Mucosa of rectum (tissue), 2 donors: ENCODE measurements at regions not wholly inside any gene's neighbourhood (a gene's known extent, or its start where the extent isn't known, plus 50 kb on each side); places are given as distances from the start of the nearest gene placed in this dataset.

ENCODE experiments used
- H3K27ac ChIP-seq, 2 donors: one replicate each; pipeline ENCODE4 v1.7.0; 2013; ENCODE audit warnings: inconsistent platforms in 2 of 2, low read depth in 2 of 2, low read length in 2 of 2
- H3K27me3 ChIP-seq, 2 donors: one replicate each; pipeline ENCODE4 v1.7.0; 2013; ENCODE audit warnings: low read length in 2 of 2; ENCODE audit not compliant: control insufficient read depth in 2 of 2, insufficient read depth in 2 of 2
- H3K36me3 ChIP-seq, 2 donors: one replicate each; pipeline ENCODE4 v1.7.0; 2013; ENCODE audit warnings: low read length in 2 of 2; ENCODE audit not compliant: control insufficient read depth in 2 of 2, insufficient read depth in 2 of 2
- H3K4me1 ChIP-seq, 2 donors: one replicate each; pipeline ENCODE4 v1.7.0; 2013; ENCODE audit warnings: low read length in 2 of 2, mild to moderate bottlenecking in 1 of 2; ENCODE audit not compliant: control insufficient read depth in 2 of 2, insufficient read depth in 2 of 2
- H3K4me3 ChIP-seq, 2 donors: one replicate each; pipeline ENCODE4 v1.7.0; 2013; ENCODE audit warnings: low read length in 2 of 2
- H3K9ac ChIP-seq, 2 donors: one replicate each; pipeline ENCODE4 v1.7.0; 2013; ENCODE audit warnings: low read length in 2 of 2, low read depth in 1 of 2, mild to moderate bottlenecking in 1 of 2
- H3K9me3 ChIP-seq, 2 donors: one replicate each; pipeline ENCODE4 v1.7.0; 2013; ENCODE audit warnings: low read length in 2 of 2; ENCODE audit not compliant: control insufficient read depth in 2 of 2
- donor health status: healthy.
- donor health status: Normal muscosa, but diverticular disease.

DNA sequence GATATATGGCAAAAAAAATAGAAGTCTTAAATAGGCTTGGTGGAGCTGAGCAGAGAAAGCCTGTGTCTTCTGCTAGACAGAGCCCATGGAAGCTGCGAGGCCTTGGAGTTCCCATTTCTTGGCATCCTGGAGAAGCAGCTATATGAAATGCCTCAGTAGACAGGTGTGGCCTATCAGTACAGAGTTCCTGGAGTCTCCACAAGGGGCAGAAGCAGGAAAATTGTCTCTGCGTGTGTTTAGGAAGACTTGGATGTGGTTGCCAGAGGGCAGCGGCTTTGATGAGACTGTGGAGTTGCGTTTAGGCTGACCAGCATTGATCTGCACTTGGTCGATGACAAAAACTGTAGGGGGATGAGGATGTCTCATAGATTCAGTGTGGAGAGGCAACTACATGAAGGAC lies 334.5 kb upstream of the SEL1L start:
- no peak overlapping the region for H3K27ac ChIP-seq
- H3K9ac ChIP-seq, result no peak overlapping the region
- no peaks in the 10 kb centered on the region for H3K9me3 ChIP-seq
- no peaks in the 10 kb centered on the region for H3K4me1 ChIP-seq
- H3K27me3 ChIP-seq, result no peaks in the 10 kb centered on the region
- no peaks in the 10 kb centered on the region for H3K36me3 ChIP-seq
- H3K4me3 ChIP-seq, result no peak overlapping the region

GRCh38 chr14:81871706-81872105 lies 338.1 kb upstream of the SEL1L start:
- no peak overlapping the region for H3K4me3 ChIP-seq
- H3K27me3 ChIP-seq, result no peaks in the 10 kb centered on the region
- H3K27ac ChIP-seq, result no peak overlapping the region
- H3K4me1 ChIP-seq, result no peaks in the 10 kb centered on the region
- H3K9ac ChIP-seq, result no peak overlapping the region
- no peaks in the 10 kb centered on the region for H3K9me3 ChIP-seq
- no peaks in the 10 kb centered on the region for H3K36me3 ChIP-seq

DNA sequence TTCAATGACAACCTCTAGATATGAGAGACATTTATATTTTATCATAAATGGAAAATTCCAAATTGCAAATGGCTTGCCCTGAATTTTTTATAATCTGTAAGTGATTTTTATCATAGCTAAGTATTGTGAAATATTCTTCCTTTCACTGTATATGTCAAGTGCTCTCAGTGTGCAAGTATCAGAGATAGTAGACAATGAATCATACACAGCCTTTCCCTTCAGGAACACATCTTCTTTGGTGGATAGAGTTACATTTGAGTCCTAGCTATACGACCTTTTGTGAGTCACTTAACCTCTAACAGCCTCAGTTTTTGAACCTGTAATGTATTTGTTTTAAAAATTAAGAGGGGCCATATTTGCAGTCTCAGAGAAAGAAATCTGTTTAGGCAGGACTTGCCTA lies 350.7 kb upstream of the SEL1L start:
- no peak overlapping the region for H3K27ac ChIP-seq
- no peaks in the 10 kb centered on the region for H3K36me3 ChIP-seq
- peaks cover 0 to 2% of the 10 kb centered on the region in 2 donors for H3K9me3 ChIP-seq
- H3K4me1 ChIP-seq, result no peaks in the 10 kb centered on the region
- no peaks in the 10 kb centered on the region for H3K27me3 ChIP-seq
- H3K4me3 ChIP-seq, result no peak overlapping the region
- no peak overlapping the region for H3K9ac ChIP-seq

GRCh38 chr14:81886588-81886987 lies 352.9 kb upstream of the SEL1L start:
- Histone ChIP-seq H3K9ac (no peak overlapping the region), H3K9me3 (peaks cover 0 to 2% of the 10 kb centered on the region in 2 donors), H3K4me1 (no peaks in the 10 kb centered on the region), H3K36me3 (no peaks in the 10 kb centered on the region), H3K27ac (no peak overlapping the region), H3K4me3 (no peak overlapping the region), H3K27me3 (no peaks in the 10 kb centered on the region)

DNA sequence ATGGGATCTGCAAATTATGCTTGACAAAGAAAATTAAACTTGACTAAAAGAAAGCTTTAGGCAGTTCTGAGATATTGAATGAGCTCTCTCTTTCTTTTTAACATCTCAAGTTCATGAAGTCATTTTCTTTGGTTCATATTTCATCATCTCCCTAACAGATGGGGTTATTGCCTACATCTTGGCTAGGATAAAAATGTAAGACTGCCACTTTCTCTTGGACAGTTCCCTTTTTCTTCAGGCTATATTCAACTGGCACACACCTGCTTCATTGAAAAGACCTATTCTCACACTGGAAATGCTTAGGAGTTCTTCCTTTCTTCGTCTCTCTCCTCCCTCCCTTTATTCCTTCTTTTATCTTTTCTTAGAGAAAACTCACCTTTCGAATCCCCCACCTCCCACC lies 355.9 kb upstream of the SEL1L start:
- peaks cover 0 to 2% of the 10 kb centered on the region in 2 donors for H3K9me3 ChIP-seq
- H3K27ac ChIP-seq, result no peak overlapping the region
- H3K4me3 ChIP-seq, result no peak overlapping the region
- no peak overlapping the region for H3K9ac ChIP-seq
- no peaks in the 10 kb centered on the region for H3K4me1 ChIP-seq
- no peaks in the 10 kb centered on the region for H3K27me3 ChIP-seq
- no peaks in the 10 kb centered on the region for H3K36me3 ChIP-seq

DNA sequence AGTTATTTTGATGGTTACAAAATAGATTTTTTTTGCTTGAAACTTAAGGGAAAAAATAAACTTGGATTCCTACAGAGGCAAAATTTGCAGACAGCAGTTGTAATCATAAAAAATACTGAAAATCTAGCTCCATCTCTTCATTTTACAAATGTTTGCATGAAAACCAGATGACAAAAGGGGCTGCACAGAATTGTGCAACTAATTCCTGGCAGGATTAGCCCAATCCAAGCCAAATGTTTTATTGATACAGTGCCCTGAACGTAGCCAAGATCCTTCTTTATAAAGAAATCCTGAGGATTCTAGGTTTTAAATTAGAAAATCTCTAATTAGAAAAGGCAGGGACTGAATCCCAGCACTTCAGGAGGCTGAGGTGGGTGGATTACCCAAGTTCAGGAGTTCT lies 356.4 kb upstream of the SEL1L start:
- H3K4me3 ChIP-seq, result no peak overlapping the region
- no peak overlapping the region for H3K27ac ChIP-seq
- H3K27me3 ChIP-seq, result no peaks in the 10 kb centered on the region
- H3K9ac ChIP-seq, result no peak overlapping the region
- H3K4me1 ChIP-seq, result no peaks in the 10 kb centered on the region
- H3K36me3 ChIP-seq, result no peaks in the 10 kb centered on the region
- H3K9me3 ChIP-seq, result peaks cover 0 to 2% of the 10 kb centered on the region in 2 donors

DNA sequence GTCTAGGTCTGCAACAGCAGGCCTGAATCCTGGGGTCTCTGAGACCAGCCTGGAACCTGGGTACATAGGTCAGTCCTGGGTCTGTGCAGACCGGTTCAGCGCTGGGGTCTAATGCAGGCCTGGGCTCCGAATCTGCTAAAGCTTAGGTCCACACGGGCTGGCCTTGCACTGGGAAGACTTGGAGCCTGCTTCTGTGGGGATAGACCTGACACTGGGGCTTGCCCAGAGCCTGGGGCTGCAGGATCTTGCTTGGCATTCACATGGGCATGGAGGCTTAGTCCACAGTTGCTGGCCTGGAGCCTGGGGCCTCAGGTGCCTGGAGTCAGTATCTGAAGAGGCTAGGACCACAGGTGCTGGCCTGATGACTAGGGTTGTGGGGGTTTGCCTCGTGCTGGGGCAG lies 369.8 kb upstream of the SEL1L start:
- Histone ChIP-seq H3K4me3 (no peak overlapping the region), H3K27me3 (no peaks in the 10 kb centered on the region), H3K9me3 (peaks cover 0 to 10% of the 10 kb centered on the region in 2 donors), H3K9ac (no peak overlapping the region), H3K4me1 (no peaks in the 10 kb centered on the region), H3K27ac (no peak overlapping the region), H3K36me3 (no peaks in the 10 kb centered on the region)

DNA sequence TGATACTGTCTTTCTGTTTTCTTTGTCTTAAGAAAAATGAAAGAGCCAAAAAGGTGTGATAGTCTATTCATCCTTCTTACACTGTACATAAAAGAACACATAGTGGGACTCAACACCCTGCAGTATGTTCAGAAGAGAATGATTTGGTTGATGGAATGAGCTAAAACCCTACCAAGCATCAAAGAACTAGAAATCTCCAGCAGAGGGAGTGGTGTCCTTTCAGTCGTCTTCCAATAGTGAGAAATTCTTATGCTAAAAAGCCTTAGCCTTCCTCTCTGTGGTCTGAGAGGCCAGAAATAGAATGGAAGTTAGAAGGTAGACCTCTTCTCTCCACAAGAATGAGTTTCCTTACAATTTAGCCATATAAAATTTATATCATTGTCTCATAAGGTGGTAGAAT lies 393.4 kb upstream of the SEL1L start:
- Histone ChIP-seq H3K9ac (no peak overlapping the region), H3K36me3 (no peaks in the 10 kb centered on the region), H3K4me1 (no peaks in the 10 kb centered on the region), H3K27ac (no peak overlapping the region), H3K9me3 (no peaks in the 10 kb centered on the region), H3K27me3 (no peaks in the 10 kb centered on the region), H3K4me3 (no peak overlapping the region)

GRCh38 chr14:81931828-81932227 lies 398.2 kb upstream of the SEL1L start:
- Histone ChIP-seq H3K4me1 (no peaks in the 10 kb centered on the region), H3K27me3 (no peaks in the 10 kb centered on the region), H3K9ac (no peak overlapping the region), H3K9me3 (peaks cover 0 to 1% of the 10 kb centered on the region in 2 donors), H3K27ac (no peak overlapping the region), H3K36me3 (no peaks in the 10 kb centered on the region), H3K4me3 (no peak overlapping the region)

DNA sequence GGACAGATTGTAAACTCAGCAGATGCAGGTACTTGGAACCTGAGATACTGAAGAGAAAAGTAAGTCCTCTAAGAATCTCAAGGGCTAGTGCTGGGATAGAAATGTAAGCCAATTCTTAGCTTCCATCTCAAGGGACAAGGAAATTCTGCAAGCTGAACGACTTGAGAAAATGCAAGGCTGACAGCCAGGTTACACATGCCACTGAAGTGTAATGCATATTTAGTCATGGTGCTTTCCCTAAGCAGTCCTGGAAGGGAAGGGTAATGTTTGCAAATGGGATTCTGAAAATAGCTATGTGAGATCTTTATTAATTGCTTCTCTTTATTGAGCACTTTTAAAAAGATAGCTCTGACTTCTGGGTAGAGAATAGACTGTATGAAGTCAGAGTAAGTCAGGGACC lies 402.7 kb upstream of the SEL1L start:
- Histone ChIP-seq H3K27ac (no peak overlapping the region), H3K4me1 (no peaks in the 10 kb centered on the region), H3K9ac (no peak overlapping the region), H3K36me3 (no peaks in the 10 kb centered on the region), H3K9me3 (peaks cover 0 to 3% of the 10 kb centered on the region in 2 donors), H3K4me3 (no peak overlapping the region), H3K27me3 (no peaks in the 10 kb centered on the region)

DNA sequence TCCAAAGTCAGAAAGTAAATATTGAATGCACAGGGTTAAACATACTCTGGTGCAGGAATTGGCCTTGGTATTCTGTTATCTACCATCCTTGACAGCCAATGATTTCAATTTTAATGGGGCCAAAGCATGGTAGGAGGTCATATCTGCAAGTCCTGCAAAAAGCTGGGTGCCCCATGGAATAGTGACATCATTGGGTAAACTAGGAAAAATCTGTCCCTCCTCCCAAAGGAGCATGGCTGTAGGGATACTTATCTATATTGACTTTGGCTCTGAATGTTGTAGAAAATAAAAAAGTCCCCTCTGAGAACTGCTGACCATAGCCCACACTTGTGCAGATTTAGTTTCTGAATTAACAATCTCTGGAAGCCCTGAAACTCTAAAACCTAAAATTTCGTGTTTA lies 403.2 kb upstream of the SEL1L start:
- H3K4me1 ChIP-seq, result no peaks in the 10 kb centered on the region
- H3K4me3 ChIP-seq, result no peak overlapping the region
- H3K9me3 ChIP-seq, result peaks cover 0 to 3% of the 10 kb centered on the region in 2 donors
- H3K9ac ChIP-seq, result no peak overlapping the region
- no peak overlapping the region for H3K27ac ChIP-seq
- no peaks in the 10 kb centered on the region for H3K27me3 ChIP-seq
- no peaks in the 10 kb centered on the region for H3K36me3 ChIP-seq
